H1 (cell line): ENCODE measurements at regions not wholly inside any gene's neighbourhood (a gene's known extent, or its start where the extent isn't known, plus 50 kb on each side); places are given as distances from the start of the nearest gene placed in this dataset.

Experiments used
- CREB1 ChIP-seq: IDR thresholded peaks from 2 replicates; pipeline ENCODE4 v1.6.1; 2012; ENCODE audit warnings: inconsistent platforms
- SAP30 ChIP-seq: fragments of 300-600 bp; sonication (generic); IDR thresholded peaks from 2 replicates; pipeline ENCODE4 v1.7.1; 2012; ENCODE audit warnings: low read length, moderate library complexity, mild to moderate bottlenecking, inconsistent platforms; ENCODE audit not compliant: insufficient read depth, insufficient replicate concordance
- SUZ12 ChIP-seq: fragments of 200-600 bp; sonication (generic); IDR thresholded peaks from 2 replicates; pipeline ENCODE4 v1.6.1; 2012; ENCODE audit warnings: mild to moderate bottlenecking, inconsistent platforms, low read length, moderate library complexity, mixed read lengths
- TF ChIP-seq, protein P1 (sequence below), 3 experiments: IDR thresholded peaks; 1 replicate in 2 of 3; 2 replicates in 1 of 3; pipeline versions ENCODE4 v1.5.1 to v1.6.1; 2011; ENCODE audit warnings: low read length in 3 of 3, mild to moderate bottlenecking in 3 of 3, inconsistent platforms in 2 of 3, low read depth in 1 of 3, moderate library complexity in 1 of 3; ENCODE audit not compliant: insufficient read depth in 1 of 3; ENCODE audit errors: control extremely low read depth in 1 of 3

GRCh38 chr22:47629273-47629711 lies 866.8 kb downstream of the TBC1D22A start (continued):
- TF ChIP-seq, protein P1, sequence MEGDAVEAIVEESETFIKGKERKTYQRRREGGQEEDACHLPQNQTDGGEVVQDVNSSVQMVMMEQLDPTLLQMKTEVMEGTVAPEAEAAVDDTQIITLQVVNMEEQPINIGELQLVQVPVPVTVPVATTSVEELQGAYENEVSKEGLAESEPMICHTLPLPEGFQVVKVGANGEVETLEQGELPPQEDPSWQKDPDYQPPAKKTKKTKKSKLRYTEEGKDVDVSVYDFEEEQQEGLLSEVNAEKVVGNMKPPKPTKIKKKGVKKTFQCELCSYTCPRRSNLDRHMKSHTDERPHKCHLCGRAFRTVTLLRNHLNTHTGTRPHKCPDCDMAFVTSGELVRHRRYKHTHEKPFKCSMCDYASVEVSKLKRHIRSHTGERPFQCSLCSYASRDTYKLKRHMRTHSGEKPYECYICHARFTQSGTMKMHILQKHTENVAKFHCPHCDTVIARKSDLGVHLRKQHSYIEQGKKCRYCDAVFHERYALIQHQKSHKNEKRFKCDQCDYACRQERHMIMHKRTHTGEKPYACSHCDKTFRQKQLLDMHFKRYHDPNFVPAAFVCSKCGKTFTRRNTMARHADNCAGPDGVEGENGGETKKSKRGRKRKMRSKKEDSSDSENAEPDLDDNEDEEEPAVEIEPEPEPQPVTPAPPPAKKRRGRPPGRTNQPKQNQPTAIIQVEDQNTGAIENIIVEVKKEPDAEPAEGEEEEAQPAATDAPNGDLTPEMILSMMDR (IDR thresholded peaks at IDR 0.05; ENCODE audit: control extremely low read depth in 1 of 3, insufficient read depth in 1 of 3, low read depth in 1 of 3, low read length in 3 of 3): no peak
- no peak for TF ChIP-seq CREB1
- TF ChIP-seq SAP30: no peak
- no peak for TF ChIP-seq SUZ12
